CD4-positive, alpha-beta memory T cell (primary cell): ENCODE measurements at regions not wholly inside any gene's neighbourhood (a gene's known extent, or its start where the extent isn't known, plus 50 kb on each side); places are given as distances from the start of the nearest gene placed in this dataset.
A peak's percentile ranks its signal among the peaks of the same experiment; 100 is the strongest.
"Not testable (repeated sequence)": the region's sequence is repeated elsewhere in the genome, so short reads cannot be mapped to it uniquely, and the experiment has no call there.

Experiments
- CTCF ChIA-PET: fragments of 350-600 bp; sonication (Branson Sonifier 250); formaldehyde crosslinking; loops from one replicate; lab custom pipeline; 2021; ENCODE audit warnings: inconsistent platforms; ENCODE audit not compliant: partially characterized antibody; lab: Charles Lee
- POLR2A ChIA-PET: fragments of 350-600 bp; sonication (Branson Sonifier 250); formaldehyde crosslinking; loops from one replicate; lab custom pipeline; 2021; ENCODE audit not compliant: partially characterized antibody; lab: Charles Lee
- DNase-seq, 5 donors: peaks; one replicate each; pipeline versions ENCODE4 v3.0.0 to v3.0.0-alpha.2; 2020 to 2022; ENCODE audit warnings: mixed read lengths in 1 of 5
- H3K27ac ChIP-seq: one replicate; pipeline ENCODE4 v1.7.0; 2013; ENCODE audit warnings: low read depth, low read length
- H3K27me3 ChIP-seq: 2 replicates; pipeline ENCODE4 v1.7.0; 2013; ENCODE audit warnings: mild to moderate bottlenecking, low read length, moderate library complexity; ENCODE audit not compliant: insufficient read depth
- H3K36me3 ChIP-seq: 2 replicates; pipeline ENCODE4 v1.7.0; 2013; ENCODE audit warnings: mild to moderate bottlenecking, low read length, moderate library complexity; ENCODE audit not compliant: insufficient read depth
- H3K4me1 ChIP-seq: 2 replicates; pipeline ENCODE4 v1.7.0; 2013; ENCODE audit warnings: mild to moderate bottlenecking, low read length, moderate library complexity; ENCODE audit not compliant: insufficient read depth
- H3K4me3 ChIP-seq, 2 donors: one replicate each; pipeline ENCODE4 v1.7.0; 2013; ENCODE audit warnings: low read length in 2 of 2, mild to moderate bottlenecking in 1 of 2
- H3K9me3 ChIP-seq, 2 donors: one replicate each; pipeline ENCODE4 v1.7.0; 2013; ENCODE audit warnings: low read length in 2 of 2, control low read depth in 1 of 2; ENCODE audit not compliant: control insufficient read depth in 1 of 2
- H3K27ac Mint-ChIP-seq, 7 donors: one replicate each; pipeline ENCODE4 v1.8.0; 2020 to 2021; ENCODE audit warnings: mixed read lengths in 7 of 7, mild to moderate bottlenecking in 6 of 7, inconsistent platforms in 3 of 7, moderate library complexity in 3 of 7
- H3K27me3 Mint-ChIP-seq, 2 donors: one replicate each; pipeline ENCODE4 v1.8.0; 2020 to 2021; ENCODE audit warnings: mixed read lengths in 2 of 2
- H3K36me3 Mint-ChIP-seq, 2 donors: one replicate each; pipeline ENCODE4 v1.8.0; 2020 to 2021; ENCODE audit warnings: mixed read lengths in 2 of 2, inconsistent platforms in 1 of 2, mild to moderate bottlenecking in 1 of 2
- H3K4me1 Mint-ChIP-seq, 4 donors: one replicate each; pipeline ENCODE4 v1.8.0; 2020 to 2021; ENCODE audit warnings: mixed read lengths in 4 of 4, mild to moderate bottlenecking in 1 of 4
- H3K4me3 Mint-ChIP-seq, 8 donors: one replicate each; pipeline ENCODE4 v1.8.0; 2020 to 2021; ENCODE audit warnings: mixed read lengths in 8 of 8, mild to moderate bottlenecking in 7 of 8, moderate library complexity in 6 of 8, inconsistent platforms in 3 of 8
- H3K9me3 Mint-ChIP-seq, 8 donors: one replicate each; pipeline ENCODE4 v1.8.0; 2020 to 2021; ENCODE audit warnings: mixed read lengths in 8 of 8, mild to moderate bottlenecking in 5 of 8, inconsistent platforms in 3 of 8, moderate library complexity in 1 of 8
- intact Hi-C: fragments of 100-400 bp; cut with micrococcal nuclease; formaldehyde crosslinking; loops from one replicate; pipeline ENCODE4 v1.15.1; 2023

DNA sequence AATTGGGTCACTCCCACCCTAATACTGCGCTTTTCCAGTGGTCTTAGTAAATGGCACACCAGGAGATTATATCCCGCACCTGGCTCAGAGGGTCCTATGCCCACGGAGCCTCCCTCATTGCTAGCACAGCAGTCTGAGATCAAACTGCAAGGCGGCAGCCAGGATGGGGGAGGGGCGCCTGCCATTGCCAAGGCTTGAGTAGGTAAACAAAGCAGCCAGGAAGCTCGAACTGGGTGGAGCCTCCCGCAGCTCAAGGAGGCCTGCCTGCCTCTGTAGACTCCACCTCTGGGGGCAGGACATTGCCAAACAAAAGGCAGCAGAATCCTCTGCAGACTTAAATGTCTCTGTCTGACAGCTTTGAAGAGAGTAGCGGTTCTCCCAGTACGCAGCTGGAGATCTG lies 52.4 kb upstream of the PMPCB start:
- H3K4me3 ChIP-seq, H3K27ac ChIP-seq, CTCF ChIA-PET, H3K4me1 Mint-ChIP-seq, H3K36me3 Mint-ChIP-seq, H3K4me1 ChIP-seq, H3K27me3 Mint-ChIP-seq, POLR2A ChIA-PET, H3K9me3 ChIP-seq, H3K9me3 Mint-ChIP-seq, H3K27ac Mint-ChIP-seq, H3K27me3 ChIP-seq, intact Hi-C loops, H3K4me3 Mint-ChIP-seq, H3K36me3 ChIP-seq: not testable (repeated sequence)
- peak in 1 of 5 donors; percentile 25 for DNase-seq

DNA sequence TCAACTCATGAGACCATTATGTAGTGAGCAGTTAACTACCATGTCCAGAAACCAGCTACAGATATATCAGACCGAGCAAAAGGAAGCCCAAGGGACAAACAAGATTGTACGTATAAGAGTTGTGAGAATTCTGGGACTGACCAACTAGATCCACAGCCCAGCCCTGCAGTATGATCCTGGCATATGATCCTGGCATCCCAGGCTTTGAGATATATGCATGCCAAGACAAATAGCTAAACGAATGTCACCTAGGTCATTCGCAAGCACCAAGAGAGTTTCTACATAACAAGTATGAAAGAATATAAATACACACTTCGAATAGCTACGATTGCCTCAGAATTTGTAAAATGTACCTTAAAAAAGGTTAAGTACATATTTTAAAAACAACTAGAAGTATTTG lies 56.4 kb upstream of the PMPCB start:
- H3K36me3 Mint-ChIP-seq: peaks cover 2 to 6% of the 10 kb centered on the region in 2 donors
- no peak overlapping the region for H3K27ac Mint-ChIP-seq
- intact Hi-C loops: no loop called here

DNA sequence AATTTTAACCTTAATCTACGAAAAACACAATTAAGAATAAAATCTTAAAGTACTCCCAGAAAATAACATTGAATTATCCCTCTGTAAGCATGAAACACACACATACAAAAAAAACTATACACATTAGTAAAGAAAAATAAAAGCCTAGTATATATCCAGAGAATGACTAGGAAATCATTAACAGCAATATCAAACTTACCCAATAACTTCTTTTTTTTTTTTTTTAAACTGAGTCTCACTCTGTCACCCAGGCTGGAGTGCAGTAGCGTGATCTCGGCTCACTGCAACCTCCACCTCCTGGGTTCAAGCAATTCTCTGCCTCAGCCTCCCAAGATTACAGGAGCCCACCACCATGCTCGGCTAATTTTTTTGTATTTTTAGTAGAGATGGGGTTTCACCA lies 61.4 kb upstream of the PMPCB start:
- H3K4me1 Mint-ChIP-seq, CTCF ChIA-PET, H3K36me3 ChIP-seq, H3K4me1 ChIP-seq, H3K9me3 Mint-ChIP-seq, H3K27me3 Mint-ChIP-seq, H3K4me3 Mint-ChIP-seq, H3K4me3 ChIP-seq, intact Hi-C loops, DNase-seq, H3K27me3 ChIP-seq, H3K9me3 ChIP-seq, POLR2A ChIA-PET, H3K36me3 Mint-ChIP-seq, H3K27ac ChIP-seq: not testable (repeated sequence)
- peak overlapping the region in 1 of 7 donors; percentile 17 for H3K27ac Mint-ChIP-seq

More for the DNA sequence above, 56.4 kb upstream of the PMPCB start:
- Histone ChIP-seq H3K27ac (no peak overlapping the region), H3K4me3 (no peak overlapping the region), H3K9me3 (no peaks in the 10 kb centered on the region), H3K27me3 (no peaks in the 10 kb centered on the region), H3K4me1 (no peaks in the 10 kb centered on the region), H3K36me3 (no peaks in the 10 kb centered on the region)
- H3K27me3 Mint-ChIP-seq: no peaks in the 10 kb centered on the region
- no peak for DNase-seq
- H3K4me3 Mint-ChIP-seq: no peak overlapping the region
- H3K9me3 Mint-ChIP-seq: peaks cover 0 to 8% (median 6%) of the 10 kb centered on the region in 8 donors
- H3K4me1 Mint-ChIP-seq: no peaks in the 10 kb centered on the region
- ChIA-PET POLR2A (no interaction called here), CTCF (no interaction called here)

DNA sequence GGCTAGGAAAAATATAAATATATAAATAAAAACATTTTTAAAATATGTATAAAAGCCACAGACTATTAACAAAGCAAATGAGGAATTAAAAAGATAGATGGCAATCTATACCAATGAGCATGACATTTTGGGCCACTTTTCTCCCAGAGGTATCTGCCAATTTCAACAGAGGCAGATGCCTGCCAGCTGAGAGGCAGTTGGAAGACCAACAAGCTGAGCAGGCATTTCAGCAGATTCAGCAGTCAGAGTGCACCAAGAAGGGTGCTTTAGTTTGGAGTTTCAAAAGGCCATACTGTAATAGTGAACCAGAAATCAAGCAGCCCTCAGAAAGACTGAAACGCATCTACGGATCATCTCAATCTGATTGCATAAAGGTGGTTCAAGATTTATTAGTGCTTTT lies 62.4 kb upstream of the PMPCB start:
- H3K4me1 ChIP-seq, H3K4me3 Mint-ChIP-seq, H3K27ac ChIP-seq, H3K36me3 Mint-ChIP-seq, POLR2A ChIA-PET, H3K9me3 ChIP-seq, H3K27ac Mint-ChIP-seq, CTCF ChIA-PET, H3K36me3 ChIP-seq, H3K4me1 Mint-ChIP-seq, DNase-seq, H3K4me3 ChIP-seq, H3K27me3 ChIP-seq, H3K9me3 Mint-ChIP-seq, H3K27me3 Mint-ChIP-seq, intact Hi-C loops: not testable (repeated sequence)

DNA sequence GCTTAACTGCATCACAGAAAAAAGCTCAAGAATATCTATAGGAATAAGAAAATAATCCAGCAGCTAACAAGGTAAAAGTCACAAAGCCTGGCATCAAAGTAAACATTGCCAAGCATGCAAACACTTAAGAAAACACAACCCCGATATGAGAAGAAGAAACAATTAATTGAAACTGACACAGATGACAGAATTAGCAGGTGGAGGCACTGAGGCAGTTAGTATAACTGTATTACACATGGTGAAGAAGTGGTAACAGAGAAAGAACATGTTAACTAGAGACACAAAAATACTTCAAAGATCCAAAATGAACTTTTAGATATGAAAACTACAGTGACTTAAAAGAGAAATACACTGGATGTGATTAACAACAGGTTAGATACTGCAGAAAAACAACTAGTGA lies 69.4 kb upstream of the PMPCB start:
- H3K4me1 Mint-ChIP-seq, H3K27ac Mint-ChIP-seq, H3K36me3 Mint-ChIP-seq, H3K9me3 Mint-ChIP-seq, POLR2A ChIA-PET, H3K4me3 ChIP-seq, H3K4me1 ChIP-seq, H3K36me3 ChIP-seq, DNase-seq, H3K9me3 ChIP-seq, intact Hi-C loops, H3K27ac ChIP-seq, CTCF ChIA-PET, H3K27me3 Mint-ChIP-seq, H3K4me3 Mint-ChIP-seq, H3K27me3 ChIP-seq: not testable (repeated sequence)

DNA sequence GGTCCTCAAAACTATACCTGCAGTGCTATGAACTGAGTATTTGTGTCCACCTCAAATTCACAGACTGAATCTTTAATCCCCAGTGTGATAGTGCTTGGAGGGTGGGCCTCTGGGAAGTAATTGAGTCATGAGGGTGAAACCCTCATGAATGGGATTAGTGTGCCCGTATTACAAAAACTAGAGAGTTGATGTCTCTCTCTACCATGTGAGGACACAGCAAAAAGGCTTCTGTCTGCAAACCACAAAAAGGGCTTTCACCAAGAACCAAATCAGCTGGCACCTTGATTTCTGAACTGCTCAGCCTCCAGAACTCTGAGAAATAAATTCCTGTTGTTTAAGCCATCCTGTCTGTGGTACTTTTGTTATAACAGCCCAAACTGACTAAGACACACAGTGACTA lies 71.4 kb upstream of the PMPCB start:
- POLR2A ChIA-PET, intact Hi-C loops: not testable (repeated sequence)

DNA sequence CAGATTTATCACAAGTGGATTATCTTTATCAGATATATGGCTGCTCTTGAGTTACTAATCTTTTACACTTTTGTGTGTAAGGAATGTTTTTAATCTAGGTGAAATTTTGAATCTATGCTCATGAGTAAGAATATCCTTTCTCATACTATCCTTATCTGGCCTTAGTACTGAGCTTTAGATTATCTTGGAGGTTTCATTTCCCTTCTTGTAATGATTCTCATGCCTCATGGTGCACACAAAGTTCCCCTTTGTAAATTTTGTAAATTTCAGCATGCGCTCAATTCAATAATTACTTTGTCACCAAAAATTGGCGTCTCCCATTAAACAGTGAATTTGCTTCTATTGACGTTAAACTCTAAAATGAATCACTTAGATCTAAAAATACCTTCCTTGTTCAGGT lies 74.2 kb upstream of the NAPEPLD start:
- DNase-seq, H3K4me1 Mint-ChIP-seq, intact Hi-C loops, H3K27ac ChIP-seq, H3K9me3 Mint-ChIP-seq, H3K4me1 ChIP-seq, H3K9me3 ChIP-seq, H3K4me3 ChIP-seq, H3K4me3 Mint-ChIP-seq, H3K27me3 ChIP-seq, CTCF ChIA-PET, POLR2A ChIA-PET, H3K27ac Mint-ChIP-seq, H3K36me3 ChIP-seq, H3K27me3 Mint-ChIP-seq: not testable (repeated sequence)
- H3K36me3 Mint-ChIP-seq: peaks cover 2 to 12% of the 10 kb centered on the region in 2 donors

More for the DNA sequence above, 71.4 kb upstream of the PMPCB start:
- DNase-seq, H3K36me3 Mint-ChIP-seq, H3K9me3 Mint-ChIP-seq, H3K4me1 ChIP-seq, H3K9me3 ChIP-seq, H3K36me3 ChIP-seq, CTCF ChIA-PET, H3K4me1 Mint-ChIP-seq, H3K27me3 Mint-ChIP-seq, H3K4me3 Mint-ChIP-seq, H3K27ac Mint-ChIP-seq, H3K27me3 ChIP-seq, H3K27ac ChIP-seq, H3K4me3 ChIP-seq: not testable (repeated sequence)

DNA sequence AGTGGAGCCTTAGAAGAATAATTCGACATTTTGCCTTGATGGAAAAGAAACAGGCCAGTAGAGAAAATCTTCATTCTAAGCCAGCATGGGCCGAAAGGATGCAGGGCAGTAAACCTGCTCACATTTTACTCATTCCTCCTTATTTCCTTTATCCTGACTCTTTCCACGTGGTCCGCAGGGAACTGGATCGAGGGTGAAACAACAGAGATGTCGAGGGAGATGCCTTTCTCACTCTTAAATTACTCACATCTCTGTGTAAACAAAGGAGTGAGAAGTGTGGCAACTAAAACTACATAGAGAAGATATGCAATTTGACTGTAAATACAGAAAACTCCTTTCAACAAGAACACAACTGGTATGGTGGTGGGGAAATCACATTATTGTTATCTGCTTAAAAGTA lies 62.1 kb upstream of the NAPEPLD start:
- H3K27me3 ChIP-seq, H3K27ac ChIP-seq, H3K4me3 Mint-ChIP-seq, H3K36me3 ChIP-seq, CTCF ChIA-PET, H3K4me3 ChIP-seq, intact Hi-C loops, H3K9me3 ChIP-seq, H3K4me1 Mint-ChIP-seq, H3K27ac Mint-ChIP-seq, H3K9me3 Mint-ChIP-seq, H3K27me3 Mint-ChIP-seq, H3K4me1 ChIP-seq, POLR2A ChIA-PET, DNase-seq, H3K36me3 Mint-ChIP-seq: not testable (repeated sequence)
